Keratinocyte (primary cell): ENCODE measurements at regions not wholly inside any gene's neighbourhood (a gene's known extent, or its start where the extent isn't known, plus 50 kb on each side); places are given as distances from the start of the nearest gene placed in this dataset.

Experiments
- DNase-seq: peaks from one replicate; pipeline ENCODE4 v3.0.0-alpha.2; 2011; ENCODE audit warnings: low read depth, missing footprints, low spot score
- FAIRE-seq: peaks from 2 replicates; lab custom pipeline; 2011; peaks lifted over from hg19 to GRCh38; lab: Jason Lieb, UNC
- H2AFZ ChIP-seq: 2 replicates; pipeline ENCODE4 v1.6.0; 2012; ENCODE audit warnings: low read length, control low read depth, inconsistent platforms; ENCODE audit not compliant: control insufficient read depth
- H3K27ac ChIP-seq: 2 replicates; pipeline ENCODE4 v1.5.1; 2011; ENCODE audit warnings: low read length; ENCODE audit not compliant: control insufficient read depth, insufficient read depth
- H3K27me3 ChIP-seq: 3 replicates; pipeline ENCODE4 v1.6.0; 2011; ENCODE audit warnings: low read length; ENCODE audit not compliant: control insufficient read depth, insufficient read depth; ENCODE audit errors: extremely low read depth
- H3K36me3 ChIP-seq, 2 experiments: 2 replicates in 1 of 2; 3 replicates in 1 of 2; pipeline ENCODE4 v1.5.1; 2011; ENCODE audit warnings: low read length in 2 of 2, mild to moderate bottlenecking in 1 of 2; ENCODE audit not compliant: control insufficient read depth in 2 of 2, insufficient read depth in 2 of 2; ENCODE audit errors: extremely low read depth in 1 of 2
- H3K4me1 ChIP-seq: 3 replicates; pipeline ENCODE4 v1.5.1; 2011; ENCODE audit warnings: low read length; ENCODE audit not compliant: control insufficient read depth, insufficient read depth; ENCODE audit errors: extremely low read depth
- H3K4me2 ChIP-seq: 3 replicates; pipeline ENCODE4 v1.6.0; 2011; ENCODE audit warnings: low read depth, low read length; ENCODE audit not compliant: control insufficient read depth, insufficient read depth; ENCODE audit errors: extremely low read depth
- H3K4me3 ChIP-seq, 3 experiments: fragments of 200-600 bp in 1 of 3; sonication (generic) in 1 of 3; 2 replicates in 2 of 3; 3 replicates in 1 of 3; pipeline ENCODE4 v1.5.1; 2011 to 2016; ENCODE audit warnings: low read length in 3 of 3, mild to moderate bottlenecking in 3 of 3, control low read depth in 2 of 3, inconsistent platforms in 1 of 3, low read depth in 1 of 3, mixed read lengths in 1 of 3, mixed run types in 1 of 3, moderate library complexity in 1 of 3; ENCODE audit not compliant: control insufficient read depth in 2 of 3, insufficient read depth in 2 of 3; ENCODE audit errors: extremely low read depth in 1 of 3
- H3K79me2 ChIP-seq: 2 replicates; pipeline ENCODE4 v1.6.0; 2012; ENCODE audit warnings: low read length; ENCODE audit not compliant: control insufficient read depth, insufficient read depth
- H3K9ac ChIP-seq: 3 replicates; pipeline ENCODE4 v1.6.0; 2011; ENCODE audit warnings: low read length; ENCODE audit not compliant: control insufficient read depth, insufficient read depth; ENCODE audit errors: extremely low read depth
- H3K9me1 ChIP-seq: 3 replicates; pipeline ENCODE4 v1.6.0; 2011; ENCODE audit warnings: low read length; ENCODE audit not compliant: control insufficient read depth, insufficient read depth; ENCODE audit errors: extremely low read depth
- H3K9me3 ChIP-seq: 2 replicates; pipeline ENCODE4 v1.5.1; 2012; ENCODE audit warnings: low read depth, low read length; ENCODE audit not compliant: control insufficient read depth
- H4K20me1 ChIP-seq: 3 replicates; pipeline ENCODE4 v1.6.0; 2011; ENCODE audit warnings: low read length; ENCODE audit not compliant: control insufficient read depth, insufficient read depth; ENCODE audit errors: extremely low read depth
- CTCF ChIP-seq, 3 experiments: IDR thresholded peaks in 1 of 3; conservative IDR thresholded peaks in 1 of 3; optimal IDR thresholded peaks in 1 of 3; 2 replicates in 2 of 3; 3 replicates in 1 of 3; pipeline versions ENCODE3 to v1.5.1; 2011; ENCODE audit warnings: low read length in 3 of 3, mild to moderate bottlenecking in 3 of 3, moderate library complexity in 2 of 3, control low read depth in 1 of 3, inconsistent platforms in 1 of 3; ENCODE audit not compliant: insufficient read depth in 2 of 3; ENCODE audit errors: extremely low read depth in 1 of 3
- EZH2 ChIP-seq: IDR thresholded peaks from one replicate; pipeline ENCODE4 v1.6.1; 2012; ENCODE audit warnings: inconsistent platforms, mild to moderate bottlenecking, low read length, moderate library complexity
- dilution Hi-C: fragments of 300-500 bp; cut with MboI; formaldehyde crosslinking; loops from one replicate; pipeline ENCODE4 v1.7.0; 2020; ENCODE audit warnings: low sequenced_read_pairs; ENCODE audit not compliant: extremely low pct_ligation_motif_present

- Histone ChIP-seq H3K27ac (no peak overlapping the region), H3K36me3 (no peaks in the 10 kb centered on the region), H3K4me3 (no peak overlapping the region), H3K4me1 (no peaks in the 10 kb centered on the region), H3K27me3 (no peaks in the 10 kb centered on the region), H3K4me2 (no peak overlapping the region), H3K79me2 (no peaks in the 10 kb centered on the region), H3K9ac (no peak overlapping the region), H3K9me3 (peaks cover 2% of the 10 kb centered on the region), H4K20me1 (no peaks in the 10 kb centered on the region), H2AFZ (no peak overlapping the region), H3K9me1 (no peaks in the 10 kb centered on the region)
- dilution Hi-C loops = no loop called here
- no peak for TF ChIP-seq EZH2
- no peak for TF ChIP-seq CTCF (optimal IDR thresholded peaks at IDR 0.05 in 1 of 3, IDR thresholded peaks at IDR 0.05 in 1 of 3, conservative IDR thresholded peaks at IDR 0.05 in 1 of 3; ENCODE audit: extremely low read depth in 1 of 3, insufficient read depth in 2 of 3, low read length in 3 of 3)
- DNase-seq = no peak
- no peak for FAIRE-seq
Observed at GRCh38 chr2:126059379-126059778, 596.6 kb upstream of the GYPC start.

GRCh38 chr2:126085011-126085795 is 570.8 kb upstream of the GYPC start:
- Histone ChIP-seq H2AFZ (no peak overlapping the region), H3K9me3 (no peaks in the 10 kb centered on the region), H3K9me1 (no peaks in the 10 kb centered on the region), H3K36me3 (no peaks in the 10 kb centered on the region), H3K27me3 (no peaks in the 10 kb centered on the region), H3K9ac (no peak overlapping the region), H3K4me2 (no peak overlapping the region), H3K79me2 (no peaks in the 10 kb centered on the region), H3K27ac (no peak overlapping the region), H3K4me1 (no peaks in the 10 kb centered on the region), H3K4me3 (no peak overlapping the region), H4K20me1 (no peaks in the 10 kb centered on the region)
- TF ChIP-seq CTCF (optimal IDR thresholded peaks at IDR 0.05 in 1 of 3, IDR thresholded peaks at IDR 0.05 in 1 of 3, conservative IDR thresholded peaks at IDR 0.05 in 1 of 3; ENCODE audit: extremely low read depth in 1 of 3, insufficient read depth in 2 of 3, low read length in 3 of 3) (no peak), EZH2 (no peak)
- dilution Hi-C loops = no loop called here
- DNase-seq (no peak), FAIRE-seq (no peak)
